Osteoblast (primary cell): ENCODE measurements at regions not wholly inside any gene's neighbourhood (a gene's known extent, or its start where the extent isn't known, plus 50 kb on each side); places are given as distances from the start of the nearest gene placed in this dataset.

Experiments used
- DNase-seq: peaks from one replicate; pipeline ENCODE4 v3.0.0; 2011; ENCODE audit warnings: low spot score, mixed read lengths; ENCODE audit not compliant: insufficient read length; ENCODE audit errors: missing footprints
- H2AFZ ChIP-seq: 2 replicates; pipeline ENCODE4 v1.6.0; 2011; ENCODE audit warnings: mild to moderate bottlenecking, low read length
- H3K27ac ChIP-seq: 2 replicates; pipeline ENCODE4 v1.5.1; 2011; ENCODE audit warnings: mild to moderate bottlenecking, low read depth, low read length, moderate library complexity
- H3K27me3 ChIP-seq: 2 replicates; pipeline ENCODE4 v1.6.0; 2012; ENCODE audit warnings: mild to moderate bottlenecking, control low read depth, inconsistent platforms, low read length, moderate library complexity; ENCODE audit not compliant: insufficient read depth
- H3K36me3 ChIP-seq: 2 replicates; pipeline ENCODE4 v1.5.1; 2011; ENCODE audit warnings: mild to moderate bottlenecking, low read length, control low read depth, moderate library complexity; ENCODE audit not compliant: insufficient read depth
- H3K4me1 ChIP-seq: 2 replicates; pipeline ENCODE4 v1.5.1; 2011; ENCODE audit warnings: mild to moderate bottlenecking, low read length, control low read depth, moderate library complexity; ENCODE audit not compliant: insufficient read depth
- H3K4me2 ChIP-seq: 2 replicates; pipeline ENCODE4 v1.6.0; 2011; ENCODE audit warnings: mild to moderate bottlenecking, low read length; ENCODE audit not compliant: insufficient read depth
- H3K4me3 ChIP-seq: fragments of 200-600 bp; sonication (generic); 3 replicates; pipeline ENCODE4 v1.5.1; 2012; ENCODE audit warnings: mild to moderate bottlenecking, low read length, inconsistent platforms; ENCODE audit not compliant: insufficient read depth
- H3K79me2 ChIP-seq: 2 replicates; pipeline ENCODE4 v1.6.0; 2012; ENCODE audit warnings: mild to moderate bottlenecking, low read length, control low read depth, inconsistent platforms; ENCODE audit not compliant: insufficient read depth
- H3K9me3 ChIP-seq: 2 replicates; pipeline ENCODE4 v1.5.1; 2011; ENCODE audit warnings: low read depth, low read length, control low read depth
- H4K20me1 ChIP-seq: 2 replicates; pipeline ENCODE4 v1.6.0; 2012; ENCODE audit warnings: mild to moderate bottlenecking, low read length, control low read depth; ENCODE audit not compliant: insufficient read depth
- TF ChIP-seq, protein P1 (sequence below): IDR thresholded peaks from 2 replicates; pipeline ENCODE4 v1.5.1; 2011; ENCODE audit warnings: mild to moderate bottlenecking, low read depth, low read length, moderate library complexity; ENCODE audit errors: extremely low read depth

DNA sequence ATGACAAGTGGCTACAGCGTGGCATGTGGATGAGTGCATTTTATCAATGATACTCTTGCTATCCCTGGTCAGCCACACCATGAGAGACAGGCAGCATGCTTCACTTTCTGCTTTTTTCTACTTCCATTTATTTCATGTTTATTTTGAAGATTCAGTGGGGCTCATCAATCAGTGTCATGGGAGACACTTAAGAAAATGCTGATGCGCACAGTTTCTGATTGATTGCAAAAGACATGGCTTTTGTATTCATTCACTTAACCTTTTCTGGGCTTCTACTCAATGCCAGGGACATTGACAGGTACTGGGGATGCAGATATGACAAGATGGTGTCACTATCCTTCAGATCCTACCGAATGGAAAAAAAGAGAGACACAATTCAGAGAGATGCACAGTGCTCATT is 50.9 kb upstream of the CFAP161 start:
- H3K36me3 ChIP-seq, result no peaks in the 10 kb centered on the region
- TF ChIP-seq, protein P1, sequence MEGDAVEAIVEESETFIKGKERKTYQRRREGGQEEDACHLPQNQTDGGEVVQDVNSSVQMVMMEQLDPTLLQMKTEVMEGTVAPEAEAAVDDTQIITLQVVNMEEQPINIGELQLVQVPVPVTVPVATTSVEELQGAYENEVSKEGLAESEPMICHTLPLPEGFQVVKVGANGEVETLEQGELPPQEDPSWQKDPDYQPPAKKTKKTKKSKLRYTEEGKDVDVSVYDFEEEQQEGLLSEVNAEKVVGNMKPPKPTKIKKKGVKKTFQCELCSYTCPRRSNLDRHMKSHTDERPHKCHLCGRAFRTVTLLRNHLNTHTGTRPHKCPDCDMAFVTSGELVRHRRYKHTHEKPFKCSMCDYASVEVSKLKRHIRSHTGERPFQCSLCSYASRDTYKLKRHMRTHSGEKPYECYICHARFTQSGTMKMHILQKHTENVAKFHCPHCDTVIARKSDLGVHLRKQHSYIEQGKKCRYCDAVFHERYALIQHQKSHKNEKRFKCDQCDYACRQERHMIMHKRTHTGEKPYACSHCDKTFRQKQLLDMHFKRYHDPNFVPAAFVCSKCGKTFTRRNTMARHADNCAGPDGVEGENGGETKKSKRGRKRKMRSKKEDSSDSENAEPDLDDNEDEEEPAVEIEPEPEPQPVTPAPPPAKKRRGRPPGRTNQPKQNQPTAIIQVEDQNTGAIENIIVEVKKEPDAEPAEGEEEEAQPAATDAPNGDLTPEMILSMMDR, result no peak
- H3K79me2 ChIP-seq, result no peaks in the 10 kb centered on the region
- no peak overlapping the region for H3K4me2 ChIP-seq
- DNase-seq, result no peak
- no peaks in the 10 kb centered on the region for H3K9me3 ChIP-seq
- H3K27me3 ChIP-seq, result peaks cover 15% of the 10 kb centered on the region
- H3K27ac ChIP-seq, result no peak overlapping the region
- no peaks in the 10 kb centered on the region for H4K20me1 ChIP-seq
- no peaks in the 10 kb centered on the region for H3K4me1 ChIP-seq
- H3K4me3 ChIP-seq, result no peak overlapping the region
- H2AFZ ChIP-seq, result no peak overlapping the region
